Heart right ventricle (tissue), 16 donors: ENCODE measurements at regions not wholly inside any gene's neighbourhood (a gene's known extent, or its start where the extent isn't known, plus 50 kb on each side); places are given as distances from the start of the nearest gene placed in this dataset.

Experiments
- ATAC-seq, 8 donors: fragments of 200-7000 bp; cut with Tn5 transposase; one replicate each; pipeline ENCODE4 v1.9.1; 2020; ENCODE audit warnings: mild to moderate bottlenecking in 8 of 8, moderate library complexity in 8 of 8, moderate number of reproducible peaks in 1 of 8
- DNase-seq, 2 donors: peaks; one replicate each; pipeline ENCODE4 v3.0.0-alpha.2; 2020
- H3K27ac ChIP-seq, 10 donors: fragments of 200-600 bp; sonication (generic) in 2 of 10; one replicate each; pipeline versions ENCODE4 v1.5.0 to v1.8.0; 2020 to 2022; ENCODE audit warnings: mild to moderate bottlenecking in 3 of 10
- H3K27me3 ChIP-seq, 7 donors: fragments of 200-600 bp; one replicate each; pipeline ENCODE4 v1.8.0; 2021 to 2022; ENCODE audit warnings: mild to moderate bottlenecking in 2 of 7
- H3K36me3 ChIP-seq, 9 donors: fragments of 200-600 bp; sonication (generic) in 1 of 9; one replicate each; pipeline versions ENCODE4 v1.5.0 to v1.8.0; 2020 to 2022; ENCODE audit warnings: mild to moderate bottlenecking in 2 of 9
- H3K4me1 ChIP-seq, 9 donors: fragments of 200-600 bp; sonication (generic) in 1 of 9; one replicate each; pipeline versions ENCODE4 v1.5.0 to v1.8.0; 2020 to 2022; ENCODE audit warnings: mild to moderate bottlenecking in 4 of 9
- H3K4me3 ChIP-seq, 10 donors: fragments of 200-600 bp; sonication (generic) in 2 of 10; one replicate each; pipeline versions ENCODE4 v1.5.0 to v1.8.0; 2020 to 2022; ENCODE audit warnings: mild to moderate bottlenecking in 7 of 10, moderate library complexity in 2 of 10
- H3K9me3 ChIP-seq, 11 donors: fragments of 200-600 bp in 10 of 11; sonication (generic) in 2 of 11; one replicate each; pipeline versions ENCODE4 v1.5.0 to v1.8.0; 2013 to 2022; ENCODE audit warnings: mild to moderate bottlenecking in 2 of 11, control low read depth in 1 of 11, moderate library complexity in 1 of 11
- CTCF ChIP-seq, 9 donors: fragments of 200-600 bp; sonication (generic) in 2 of 9; IDR thresholded peaks; one replicate each; pipeline versions ENCODE4 v1.5.0 to v1.8.0; 2021 to 2022; ENCODE audit warnings: antibody characterized with exemption in 9 of 9, mild to moderate bottlenecking in 5 of 9, moderate library complexity in 1 of 9
- WGBS, 2 donors: extraction: QIAGEN DNeasy Blood & Tissue Kit; methylation state at CpG; one replicate each; pipeline ENCODE4 v1.1.7; 2013; ENCODE audit warnings: inconsistent platforms in 1 of 2; 5-methylcytosine and 5-hydroxymethylcytosine counted together
- intact Hi-C, 10 donors: fragments of 100-400 bp; cut with DNase I; formaldehyde crosslinking; loops; one replicate each; pipeline versions ENCODE4 v1.11.1 to v1.14.2; 2022
- donor health status: Arrhythmogenic right ventricular cardiomyopathy.
- donor health status: ischemic (EF 13 %, LVEDD 7.1; RV severe dilation, severe dysfunction).
- donor health status: healthy with polysubstance abuse.
- donor health status: DM: no; HTN: yes; CAD: no.
- donor health status: DM: no; HTN: no; CAD: no.
- donor health status: ischemic (EF 25% LVEDD 6.9; RV normal size, moderate dysfunction).
- donor health status: ischemic (EF 25% LVEDD 5.7; RV mildly dilated, moderate dysfunction).
- donor health status: healthy.
- donor health status: DM: yes; HTN: yes; CAD: no.
- donor health status: Ischemic cardiomyopathy.
- donor health status: ischemic (EF 35%, LVEDD 5.7; RV mildly dilated, moderate dysfunction).
- donor health status: nonischemic (EF 11% LVEDD 7.7; RV severe dilation, severe dysfunction).
- donor health status: DM: yes; HTN: yes; CAD: no.
- donor health status: PGD.
- donor health status: ischemic (EF 29% LVEDD 5.4; RV normal size, mild dysfunction).
- donor health status: nonischemic (EF 23%, LVEDD 6.1; RV moderate dilation, normal function).

- no peak for ATAC-seq
- 91 to 97% methylated on average over 4 of the region's 4 CpGs for WGBS, 2 donors
- no peak for DNase-seq
- intact Hi-C loops: loop anchor here in 1 of 10 donors (10.0 kb wide), 1 partner anchor 68 kb away; the partner anchor contains the start of gene LARP1
- H3K27me3 ChIP-seq: peaks cover 0 to 4% (median 0%) of the 10 kb centered on the region in 7 donors
- H3K9me3 ChIP-seq: peaks cover 0 to 6% (median 0%) of the 10 kb centered on the region in 11 donors
- no peak overlapping the region for H3K27ac ChIP-seq
- H3K36me3 ChIP-seq: no peaks in the 10 kb centered on the region
- no peak overlapping the region for H3K4me3 ChIP-seq
- peaks cover 3 to 23% (median 14%) of the 10 kb centered on the region in 9 donors for H3K4me1 ChIP-seq
- TF ChIP-seq CTCF (IDR thresholded peaks at IDR 0.05): no peak
Measured at GRCh38 chr5:154686490-154686889, 68.7 kb upstream of the LARP1 start.

GRCh38 chr5:154683101-154683880 lies 71.9 kb upstream of the LARP1 start:
- Histone ChIP-seq H3K4me3 (peak overlapping the region; percentile 12 to 63 (median 61)), H3K27me3 (no peaks in the 10 kb centered on the region), H3K27ac (peak overlapping the region; percentile 30 to 88 (median 82)), H3K9me3 (peaks cover 0 to 6% (median 0%) of the 10 kb centered on the region in 11 donors), H3K4me1 (peaks cover 3 to 19% (median 11%) of the 10 kb centered on the region in 9 donors), H3K36me3 (no peaks in the 10 kb centered on the region)
- WGBS, 2 donors: 20% methylated on average over 16 of the region's 16 CpGs
- no peak for TF ChIP-seq CTCF (IDR thresholded peaks at IDR 0.05)
- intact Hi-C loops: loop anchor here in 6 of 10 donors (2.0 to 10.0 kb wide), 4 partner anchors 69 to 74 kb away; partner anchors contain the start of gene LARP1 (in 5 of the 6)
- no peak for DNase-seq
- ATAC-seq: no peak

GRCh38 chr5:154679501-154679900 lies 75.7 kb upstream of the LARP1 start:
- DNase-seq: no peak
- 76 to 85% methylated on average over 4 of the region's 4 CpGs for WGBS, 2 donors
- no peak overlapping the region for H3K4me3 ChIP-seq
- no peak for TF ChIP-seq CTCF (IDR thresholded peaks at IDR 0.05)
- H3K27me3 ChIP-seq: no peaks in the 10 kb centered on the region
- no peak for ATAC-seq
- peaks cover 3 to 24% (median 16%) of the 10 kb centered on the region in 9 donors for H3K4me1 ChIP-seq
- no peak overlapping the region for H3K27ac ChIP-seq
- intact Hi-C loops: no loop called here
- H3K36me3 ChIP-seq: no peaks in the 10 kb centered on the region
- H3K9me3 ChIP-seq: no peaks in the 10 kb centered on the region

- no peak for TF ChIP-seq CTCF (IDR thresholded peaks at IDR 0.05)
- no peak for DNase-seq
- Histone ChIP-seq H3K4me3 (no peak overlapping the region), H3K4me1 (peaks cover under 1 to 17% (median 1%) of the 10 kb centered on the region in 9 donors), H3K27ac (peak overlapping the region in 8 of 10 donors; percentile 6 to 59 (median 42)), H3K36me3 (no peaks in the 10 kb centered on the region), H3K27me3 (no peaks in the 10 kb centered on the region), H3K9me3 (peaks cover 0 to 6% (median 0%) of the 10 kb centered on the region in 11 donors)
- intact Hi-C loops: no loop called here
- peak in 1 of 8 donors; percentile 23 for ATAC-seq
- 8 to 16% methylated on average over 2 of the region's 2 CpGs for WGBS, 2 donors
Measured at GRCh38 chr5:154677921-154678320, 77.3 kb upstream of the LARP1 start.
